GM23338 (cell line): ENCODE measurements at regions not wholly inside any gene's neighbourhood (a gene's known extent, or its start where the extent isn't known, plus 50 kb on each side); places are given as distances from the start of the nearest gene placed in this dataset.

Experiments used
- ATAC-seq: fragments of 200-7000 bp; cut with Tn5 transposase; 3 replicates; pipeline ENCODE4 v1.9.1; 2020
- DNase-seq: peaks from one replicate; pipeline ENCODE4 v3.0.0-alpha.2; 2015; ENCODE audit warnings: low spot score
- H2AFZ ChIP-seq: fragments of 200-600 bp; sonication (generic); 2 replicates; pipeline ENCODE4 v1.8.0; 2016; ENCODE audit warnings: antibody characterized with exemption, mild to moderate bottlenecking, moderate library complexity
- H3F3A ChIP-seq: fragments of 200-600 bp; sonication (generic); replicated peaks from 2 replicates; pipeline ENCODE4 v1.8.0; 2017; ENCODE audit warnings: antibody characterized with exemption, mixed run types, low read depth
- H3K27ac ChIP-seq: fragments of 200-600 bp; sonication (generic); 2 replicates; pipeline ENCODE4 v1.6.1; 2016; ENCODE audit warnings: low read depth
- H3K27me3 ChIP-seq: fragments of 200-600 bp; sonication (generic); 2 replicates; pipeline ENCODE4 v1.8.0; 2016; ENCODE audit warnings: mild to moderate bottlenecking, mixed run types, moderate library complexity; ENCODE audit not compliant: insufficient read depth
- H3K36me3 ChIP-seq: fragments of 200-600 bp; sonication (generic); 2 replicates; pipeline ENCODE4 v1.8.0; 2016; ENCODE audit warnings: mild to moderate bottlenecking; ENCODE audit not compliant: insufficient read depth
- H3K4me1 ChIP-seq: fragments of 200-600 bp; sonication (generic); 2 replicates; pipeline ENCODE4 v1.8.0; 2016; ENCODE audit warnings: mild to moderate bottlenecking, moderate library complexity; ENCODE audit not compliant: insufficient read depth
- H3K4me2 ChIP-seq: fragments of 200-600 bp; sonication (generic); 2 replicates; pipeline ENCODE4 v1.7.1; 2017; ENCODE audit warnings: mixed run types
- H3K4me3 ChIP-seq: fragments of 200-600 bp; sonication (generic); 2 replicates; pipeline ENCODE4 v1.6.1; 2016; ENCODE audit warnings: mixed run types
- H3K79me2 ChIP-seq: fragments of 200-600 bp; sonication (generic); replicated peaks from 2 replicates; pipeline ENCODE4 v1.8.0; 2017; ENCODE audit warnings: mild to moderate bottlenecking; ENCODE audit not compliant: insufficient read depth
- H3K9me2 ChIP-seq: fragments of 200-600 bp; sonication (generic); 2 replicates; pipeline ENCODE4 v1.8.0; 2017; ENCODE audit not compliant: insufficient read depth
- H4K20me1 ChIP-seq: fragments of 200-600 bp; sonication (generic); replicated peaks from 2 replicates; pipeline ENCODE4 v1.8.0; 2017; ENCODE audit warnings: mild to moderate bottlenecking; ENCODE audit not compliant: insufficient read depth
- H3K27ac Mint-ChIP-seq: 2 replicates; pipeline ENCODE4 v1.8.0; 2020; ENCODE audit warnings: inconsistent platforms, mild to moderate bottlenecking, moderate library complexity, mixed read lengths
- H3K27me3 Mint-ChIP-seq: 3 replicates; pipeline ENCODE4 v1.8.0; 2022; ENCODE audit warnings: low read depth, mild to moderate bottlenecking, moderate library complexity, mixed read lengths, inconsistent platforms; ENCODE audit not compliant: insufficient read depth, poor library complexity
- H3K36me3 Mint-ChIP-seq: 3 replicates; pipeline ENCODE4 v1.8.0; 2021; ENCODE audit warnings: low read depth, mild to moderate bottlenecking, inconsistent platforms, moderate library complexity, mixed read lengths
- H3K4me1 Mint-ChIP-seq: 3 replicates; pipeline ENCODE4 v1.8.0; 2020; ENCODE audit warnings: mild to moderate bottlenecking, inconsistent platforms, mixed read lengths
- H3K4me3 Mint-ChIP-seq: 3 replicates; pipeline ENCODE4 v1.8.0; 2021; ENCODE audit warnings: moderate library complexity, mild to moderate bottlenecking, inconsistent platforms, mixed read lengths
- H3K9me3 Mint-ChIP-seq: 3 replicates; pipeline ENCODE4 v1.8.0; 2020; ENCODE audit warnings: moderate library complexity, mild to moderate bottlenecking, inconsistent platforms, mixed read lengths
- CREB1 ChIP-seq: fragments of 250-450 bp; sonication (Bioruptor Pico); IDR thresholded peaks from 2 replicates; pipeline ENCODE4 v1.5.0; 2020; ENCODE audit warnings: low read depth, mild to moderate bottlenecking, moderate library complexity
- EZH2 ChIP-seq: fragments of 200-600 bp; sonication (generic); IDR thresholded peaks from one replicate; pipeline ENCODE4 v1.8.0; 2017; ENCODE audit warnings: antibody characterized with exemption, mild to moderate bottlenecking, low read depth; ENCODE audit not compliant: unreplicated experiment
- EZH2phosphoT487 ChIP-seq: fragments of 200-600 bp; sonication (generic); IDR thresholded peaks from one replicate; pipeline ENCODE4 v1.8.1; 2018; ENCODE audit warnings: antibody characterized with exemption; ENCODE audit not compliant: unreplicated experiment
- JUNB ChIP-seq: IDR thresholded peaks from one replicate; pipeline ENCODE4 v1.6.1; 2016; ENCODE audit warnings: antibody characterized with exemption; ENCODE audit not compliant: unreplicated experiment
- NANOG ChIP-seq: IDR thresholded peaks from 2 replicates; pipeline ENCODE4 v1.6.1; 2016; ENCODE audit warnings: antibody characterized with exemption, borderline replicate concordance
- POLR2AphosphoS5 ChIP-seq: IDR thresholded peaks from 2 replicates; pipeline ENCODE4 v1.6.1; 2016; ENCODE audit warnings: antibody characterized with exemption, low read depth
- STAT1 ChIP-seq: IDR thresholded peaks from one replicate; pipeline ENCODE4 v1.6.1; 2016; ENCODE audit warnings: antibody characterized with exemption; ENCODE audit not compliant: unreplicated experiment
- ZNF114 ChIP-seq: fragments of 250-450 bp; sonication (Bioruptor Pico); IDR thresholded peaks from 2 replicates; pipeline ENCODE4 v1.5.0; 2020; ENCODE audit warnings: mild to moderate bottlenecking, moderate library complexity
- ZNF331 ChIP-seq: fragments of 250-450 bp; sonication (Bioruptor Pico); IDR thresholded peaks from 2 replicates; pipeline ENCODE4 v1.5.0; 2020; ENCODE audit warnings: low read depth, mild to moderate bottlenecking, moderate library complexity
- TF ChIP-seq, protein P1 (sequence below): IDR thresholded peaks from one replicate; pipeline ENCODE4 v1.6.1; 2018; ENCODE audit warnings: antibody characterized with exemption; ENCODE audit not compliant: unreplicated experiment
- TF ChIP-seq, protein P2 (sequence below): fragments of 250-450 bp; sonication (Bioruptor Pico); IDR thresholded peaks from 2 replicates; pipeline ENCODE4 v1.5.0; 2020; ENCODE audit warnings: mild to moderate bottlenecking, moderate library complexity
- TF ChIP-seq, protein P3 (sequence below), 2 experiments: fragments of 200-600 bp in 1 of 2; sonication (generic) in 1 of 2; conservative IDR thresholded peaks; 2 replicates each; pipeline versions ENCODE4 v1.5.1 to v1.6.1; 2016 to 2017; ENCODE audit warnings: antibody characterized with exemption in 2 of 2, low read depth in 2 of 2, mild to moderate bottlenecking in 2 of 2, moderate library complexity in 1 of 2
- TF ChIP-seq, protein P4 (sequence below): IDR thresholded peaks from 2 replicates; pipeline ENCODE4 v1.6.1; 2016; ENCODE audit warnings: antibody characterized with exemption

DNA sequence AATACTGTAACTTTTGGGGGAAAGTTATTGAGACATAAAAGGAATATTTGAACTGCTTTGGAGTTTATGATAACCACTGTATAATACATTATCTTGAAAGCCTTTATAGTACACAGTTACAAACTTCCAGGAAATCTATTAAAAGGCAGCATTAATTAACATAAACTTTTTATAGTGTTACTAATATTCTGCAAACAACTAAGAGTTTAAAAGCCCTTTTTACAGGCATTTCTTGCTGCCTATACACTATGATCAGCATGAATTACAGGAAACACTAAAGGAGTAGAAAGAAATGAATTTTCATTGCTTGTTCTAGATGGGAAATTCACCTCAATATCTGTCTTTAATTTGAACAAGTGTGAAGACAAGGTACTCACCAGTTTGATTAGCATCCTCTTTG lies 252.3 kb upstream of the ZFP64 start:
- H3K79me2 ChIP-seq: no peaks in the 10 kb centered on the region
- H3K4me1 ChIP-seq: no peaks in the 10 kb centered on the region
- H3K27me3 ChIP-seq: no peaks in the 10 kb centered on the region
- Mint-ChIP-seq H3K4me1 (peaks cover 3% of the 10 kb centered on the region; the same call in 2 of the 3 replicates), H3K9me3 (no peaks in the 10 kb centered on the region), H3K4me3 (no peak overlapping the region), H3K36me3 (no peaks in the 10 kb centered on the region), H3K27ac (no peak overlapping the region), H3K27me3 (peaks cover 2% of the 10 kb centered on the region)
- DNase-seq (no peak), ATAC-seq (no peak)
- no peak overlapping the region for H3K4me2 ChIP-seq
- H4K20me1 ChIP-seq: no peaks in the 10 kb centered on the region
- no peak for TF ChIP-seq CREB1
- no peak for TF ChIP-seq JUNB
- TF ChIP-seq, protein P1, sequence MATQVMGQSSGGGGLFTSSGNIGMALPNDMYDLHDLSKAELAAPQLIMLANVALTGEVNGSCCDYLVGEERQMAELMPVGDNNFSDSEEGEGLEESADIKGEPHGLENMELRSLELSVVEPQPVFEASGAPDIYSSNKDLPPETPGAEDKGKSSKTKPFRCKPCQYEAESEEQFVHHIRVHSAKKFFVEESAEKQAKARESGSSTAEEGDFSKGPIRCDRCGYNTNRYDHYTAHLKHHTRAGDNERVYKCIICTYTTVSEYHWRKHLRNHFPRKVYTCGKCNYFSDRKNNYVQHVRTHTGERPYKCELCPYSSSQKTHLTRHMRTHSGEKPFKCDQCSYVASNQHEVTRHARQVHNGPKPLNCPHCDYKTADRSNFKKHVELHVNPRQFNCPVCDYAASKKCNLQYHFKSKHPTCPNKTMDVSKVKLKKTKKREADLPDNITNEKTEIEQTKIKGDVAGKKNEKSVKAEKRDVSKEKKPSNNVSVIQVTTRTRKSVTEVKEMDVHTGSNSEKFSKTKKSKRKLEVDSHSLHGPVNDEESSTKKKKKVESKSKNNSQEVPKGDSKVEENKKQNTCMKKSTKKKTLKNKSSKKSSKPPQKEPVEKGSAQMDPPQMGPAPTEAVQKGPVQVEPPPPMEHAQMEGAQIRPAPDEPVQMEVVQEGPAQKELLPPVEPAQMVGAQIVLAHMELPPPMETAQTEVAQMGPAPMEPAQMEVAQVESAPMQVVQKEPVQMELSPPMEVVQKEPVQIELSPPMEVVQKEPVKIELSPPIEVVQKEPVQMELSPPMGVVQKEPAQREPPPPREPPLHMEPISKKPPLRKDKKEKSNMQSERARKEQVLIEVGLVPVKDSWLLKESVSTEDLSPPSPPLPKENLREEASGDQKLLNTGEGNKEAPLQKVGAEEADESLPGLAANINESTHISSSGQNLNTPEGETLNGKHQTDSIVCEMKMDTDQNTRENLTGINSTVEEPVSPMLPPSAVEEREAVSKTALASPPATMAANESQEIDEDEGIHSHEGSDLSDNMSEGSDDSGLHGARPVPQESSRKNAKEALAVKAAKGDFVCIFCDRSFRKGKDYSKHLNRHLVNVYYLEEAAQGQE: no peak
- TF ChIP-seq ZNF114: no peak
- no peak for TF ChIP-seq EZH2phosphoT487
- no peak for TF ChIP-seq POLR2AphosphoS5
- TF ChIP-seq ZNF331 (CRISPR knock-in tag): no peak
- no peak for TF ChIP-seq NANOG
- TF ChIP-seq, protein P2, sequence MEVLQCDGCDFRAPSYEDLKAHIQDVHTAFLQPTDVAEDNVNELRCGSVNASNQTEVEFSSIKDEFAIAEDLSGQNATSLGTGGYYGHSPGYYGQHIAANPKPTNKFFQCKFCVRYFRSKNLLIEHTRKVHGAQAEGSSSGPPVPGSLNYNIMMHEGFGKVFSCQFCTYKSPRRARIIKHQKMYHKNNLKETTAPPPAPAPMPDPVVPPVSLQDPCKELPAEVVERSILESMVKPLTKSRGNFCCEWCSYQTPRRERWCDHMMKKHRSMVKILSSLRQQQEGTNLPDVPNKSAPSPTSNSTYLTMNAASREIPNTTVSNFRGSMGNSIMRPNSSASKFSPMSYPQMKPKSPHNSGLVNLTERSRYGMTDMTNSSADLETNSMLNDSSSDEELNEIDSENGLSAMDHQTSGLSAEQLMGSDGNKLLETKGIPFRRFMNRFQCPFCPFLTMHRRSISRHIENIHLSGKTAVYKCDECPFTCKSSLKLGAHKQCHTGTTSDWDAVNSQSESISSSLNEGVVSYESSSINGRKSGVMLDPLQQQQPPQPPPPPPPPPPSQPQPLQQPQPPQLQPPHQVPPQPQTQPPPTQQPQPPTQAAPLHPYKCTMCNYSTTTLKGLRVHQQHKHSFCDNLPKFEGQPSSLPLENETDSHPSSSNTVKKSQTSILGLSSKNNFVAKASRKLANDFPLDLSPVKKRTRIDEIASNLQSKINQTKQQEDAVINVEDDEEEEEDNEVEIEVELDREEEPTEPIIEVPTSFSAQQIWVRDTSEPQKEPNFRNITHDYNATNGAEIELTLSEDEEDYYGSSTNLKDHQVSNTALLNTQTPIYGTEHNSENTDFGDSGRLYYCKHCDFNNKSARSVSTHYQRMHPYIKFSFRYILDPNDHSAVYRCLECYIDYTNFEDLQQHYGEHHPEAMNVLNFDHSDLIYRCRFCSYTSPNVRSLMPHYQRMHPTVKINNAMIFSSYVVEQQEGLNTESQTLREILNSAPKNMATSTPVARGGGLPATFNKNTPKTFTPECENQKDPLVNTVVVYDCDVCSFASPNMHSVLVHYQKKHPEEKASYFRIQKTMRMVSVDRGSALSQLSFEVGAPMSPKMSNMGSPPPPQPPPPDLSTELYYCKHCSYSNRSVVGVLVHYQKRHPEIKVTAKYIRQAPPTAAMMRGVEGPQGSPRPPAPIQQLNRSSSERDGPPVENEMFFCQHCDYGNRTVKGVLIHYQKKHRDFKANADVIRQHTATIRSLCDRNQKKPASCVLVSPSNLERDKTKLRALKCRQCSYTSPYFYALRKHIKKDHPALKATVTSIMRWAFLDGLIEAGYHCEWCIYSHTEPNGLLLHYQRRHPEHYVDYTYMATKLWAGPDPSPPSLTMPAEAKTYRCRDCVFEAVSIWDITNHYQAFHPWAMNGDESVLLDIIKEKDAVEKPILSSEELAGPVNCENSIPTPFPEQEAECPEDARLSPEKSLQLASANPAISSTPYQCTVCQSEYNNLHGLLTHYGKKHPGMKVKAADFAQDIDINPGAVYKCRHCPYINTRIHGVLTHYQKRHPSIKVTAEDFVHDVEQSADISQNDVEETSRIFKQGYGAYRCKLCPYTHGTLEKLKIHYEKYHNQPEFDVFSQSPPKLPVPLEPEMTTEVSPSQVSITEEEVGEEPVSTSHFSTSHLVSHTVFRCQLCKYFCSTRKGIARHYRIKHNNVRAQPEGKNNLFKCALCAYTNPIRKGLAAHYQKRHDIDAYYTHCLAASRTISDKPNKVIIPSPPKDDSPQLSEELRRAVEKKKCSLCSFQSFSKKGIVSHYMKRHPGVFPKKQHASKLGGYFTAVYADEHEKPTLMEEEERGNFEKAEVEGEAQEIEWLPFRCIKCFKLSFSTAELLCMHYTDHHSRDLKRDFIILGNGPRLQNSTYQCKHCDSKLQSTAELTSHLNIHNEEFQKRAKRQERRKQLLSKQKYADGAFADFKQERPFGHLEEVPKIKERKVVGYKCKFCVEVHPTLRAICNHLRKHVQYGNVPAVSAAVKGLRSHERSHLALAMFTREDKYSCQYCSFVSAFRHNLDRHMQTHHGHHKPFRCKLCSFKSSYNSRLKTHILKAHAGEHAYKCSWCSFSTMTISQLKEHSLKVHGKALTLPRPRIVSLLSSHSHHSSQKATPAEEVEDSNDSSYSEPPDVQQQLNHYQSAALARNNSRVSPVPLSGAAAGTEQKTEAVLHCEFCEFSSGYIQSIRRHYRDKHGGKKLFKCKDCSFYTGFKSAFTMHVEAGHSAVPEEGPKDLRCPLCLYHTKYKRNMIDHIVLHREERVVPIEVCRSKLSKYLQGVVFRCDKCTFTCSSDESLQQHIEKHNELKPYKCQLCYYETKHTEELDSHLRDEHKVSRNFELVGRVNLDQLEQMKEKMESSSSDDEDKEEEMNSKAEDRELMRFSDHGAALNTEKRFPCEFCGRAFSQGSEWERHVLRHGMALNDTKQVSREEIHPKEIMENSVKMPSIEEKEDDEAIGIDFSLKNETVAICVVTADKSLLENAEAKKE (CRISPR knock-in tag): no peak
- TF ChIP-seq, protein P3, sequence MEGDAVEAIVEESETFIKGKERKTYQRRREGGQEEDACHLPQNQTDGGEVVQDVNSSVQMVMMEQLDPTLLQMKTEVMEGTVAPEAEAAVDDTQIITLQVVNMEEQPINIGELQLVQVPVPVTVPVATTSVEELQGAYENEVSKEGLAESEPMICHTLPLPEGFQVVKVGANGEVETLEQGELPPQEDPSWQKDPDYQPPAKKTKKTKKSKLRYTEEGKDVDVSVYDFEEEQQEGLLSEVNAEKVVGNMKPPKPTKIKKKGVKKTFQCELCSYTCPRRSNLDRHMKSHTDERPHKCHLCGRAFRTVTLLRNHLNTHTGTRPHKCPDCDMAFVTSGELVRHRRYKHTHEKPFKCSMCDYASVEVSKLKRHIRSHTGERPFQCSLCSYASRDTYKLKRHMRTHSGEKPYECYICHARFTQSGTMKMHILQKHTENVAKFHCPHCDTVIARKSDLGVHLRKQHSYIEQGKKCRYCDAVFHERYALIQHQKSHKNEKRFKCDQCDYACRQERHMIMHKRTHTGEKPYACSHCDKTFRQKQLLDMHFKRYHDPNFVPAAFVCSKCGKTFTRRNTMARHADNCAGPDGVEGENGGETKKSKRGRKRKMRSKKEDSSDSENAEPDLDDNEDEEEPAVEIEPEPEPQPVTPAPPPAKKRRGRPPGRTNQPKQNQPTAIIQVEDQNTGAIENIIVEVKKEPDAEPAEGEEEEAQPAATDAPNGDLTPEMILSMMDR (conservative IDR thresholded peaks at IDR 0.05; ENCODE audit: low read depth in 2 of 2): no peak
- TF ChIP-seq STAT1: no peak
- TF ChIP-seq, protein P4, sequence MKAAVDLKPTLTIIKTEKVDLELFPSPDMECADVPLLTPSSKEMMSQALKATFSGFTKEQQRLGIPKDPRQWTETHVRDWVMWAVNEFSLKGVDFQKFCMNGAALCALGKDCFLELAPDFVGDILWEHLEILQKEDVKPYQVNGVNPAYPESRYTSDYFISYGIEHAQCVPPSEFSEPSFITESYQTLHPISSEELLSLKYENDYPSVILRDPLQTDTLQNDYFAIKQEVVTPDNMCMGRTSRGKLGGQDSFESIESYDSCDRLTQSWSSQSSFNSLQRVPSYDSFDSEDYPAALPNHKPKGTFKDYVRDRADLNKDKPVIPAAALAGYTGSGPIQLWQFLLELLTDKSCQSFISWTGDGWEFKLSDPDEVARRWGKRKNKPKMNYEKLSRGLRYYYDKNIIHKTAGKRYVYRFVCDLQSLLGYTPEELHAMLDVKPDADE: no peak
- TF ChIP-seq EZH2: no peak
- H3K4me3 ChIP-seq: no peak overlapping the region
- H3F3A ChIP-seq: no peaks in the 10 kb centered on the region
- no peaks in the 10 kb centered on the region for H3K36me3 ChIP-seq
- no peak overlapping the region for H2AFZ ChIP-seq
- H3K9me2 ChIP-seq: peaks cover 3% of the 10 kb centered on the region
- H3K27ac ChIP-seq: no peak overlapping the region
